ENCODE measurements at regions not wholly inside any gene's neighbourhood (a gene's known extent, or its start where the extent isn't known, plus 50 kb on each side); places are given as distances from the start of the nearest gene placed in this dataset.

DNA sequence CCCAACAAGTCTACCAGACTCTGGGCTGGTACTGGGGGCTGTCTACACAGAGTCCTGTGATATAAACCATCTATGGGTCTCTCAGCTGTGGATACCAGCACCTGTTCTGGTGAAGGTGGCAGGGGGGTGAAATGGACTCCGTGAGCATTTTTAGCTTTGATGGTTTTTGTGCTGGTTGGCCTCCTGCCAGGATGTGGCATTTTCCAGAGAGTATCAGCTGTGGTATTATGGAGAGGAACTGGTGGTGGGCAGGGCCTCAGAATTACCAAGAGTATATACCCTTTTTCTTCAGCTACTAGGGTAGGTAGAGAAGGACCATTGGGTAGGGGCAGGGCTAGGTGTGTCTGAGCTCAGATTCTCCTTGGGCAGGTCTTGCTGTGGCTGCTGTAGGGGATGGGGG lies 1920.9 kb upstream of the PCDH20 start:
- TF ChIP-seq, protein P1, sequence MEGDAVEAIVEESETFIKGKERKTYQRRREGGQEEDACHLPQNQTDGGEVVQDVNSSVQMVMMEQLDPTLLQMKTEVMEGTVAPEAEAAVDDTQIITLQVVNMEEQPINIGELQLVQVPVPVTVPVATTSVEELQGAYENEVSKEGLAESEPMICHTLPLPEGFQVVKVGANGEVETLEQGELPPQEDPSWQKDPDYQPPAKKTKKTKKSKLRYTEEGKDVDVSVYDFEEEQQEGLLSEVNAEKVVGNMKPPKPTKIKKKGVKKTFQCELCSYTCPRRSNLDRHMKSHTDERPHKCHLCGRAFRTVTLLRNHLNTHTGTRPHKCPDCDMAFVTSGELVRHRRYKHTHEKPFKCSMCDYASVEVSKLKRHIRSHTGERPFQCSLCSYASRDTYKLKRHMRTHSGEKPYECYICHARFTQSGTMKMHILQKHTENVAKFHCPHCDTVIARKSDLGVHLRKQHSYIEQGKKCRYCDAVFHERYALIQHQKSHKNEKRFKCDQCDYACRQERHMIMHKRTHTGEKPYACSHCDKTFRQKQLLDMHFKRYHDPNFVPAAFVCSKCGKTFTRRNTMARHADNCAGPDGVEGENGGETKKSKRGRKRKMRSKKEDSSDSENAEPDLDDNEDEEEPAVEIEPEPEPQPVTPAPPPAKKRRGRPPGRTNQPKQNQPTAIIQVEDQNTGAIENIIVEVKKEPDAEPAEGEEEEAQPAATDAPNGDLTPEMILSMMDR (IDR thresholded peaks at IDR 0.05; ENCODE audit: low read depth, low read length, missing input control) = no peak
- TF ChIP-seq GABPA (IDR thresholded peaks at IDR 0.05 in 1 of 2, conservative IDR thresholded peaks at IDR 0.05 in 1 of 2) (no peak), REST (IDR thresholded peaks at IDR 0.05) (no peak), SP1 (IDR thresholded peaks at IDR 0.05) (no peak), RAD21 (IDR thresholded peaks at IDR 0.05) (no peak), YY1 (IDR thresholded peaks at IDR 0.05) (no peak), JUND (IDR thresholded peaks at IDR 0.05) (no peak), RXRA (IDR thresholded peaks at IDR 0.05) (no peak), HNF4A (conservative IDR thresholded peaks at IDR 0.05) (no peak)

All from liver (tissue), 3 donors.